CD4-positive, alpha-beta T cell (primary cell): ENCODE measurements at regions not wholly inside any gene's neighbourhood (a gene's known extent, or its start where the extent isn't known, plus 50 kb on each side); places are given as distances from the start of the nearest gene placed in this dataset.

Experiments used
- ATAC-seq: fragments of 200-7000 bp; cut with Tn5 transposase; one replicate; pipeline ENCODE4 v1.10.0; 2022; ENCODE audit warnings: mild to moderate bottlenecking; ENCODE audit not compliant: poor library complexity
- CTCF ChIA-PET: fragments of 350-600 bp; sonication (Branson Sonifier 250); formaldehyde crosslinking; loops from one replicate; lab custom pipeline; 2021; ENCODE audit warnings: antibody characterized with exemption, inconsistent platforms; lab: Charles Lee
- POLR2A ChIA-PET: fragments of 350-600 bp; sonication (Branson Sonifier 250); formaldehyde crosslinking; loops from one replicate; lab custom pipeline; 2021; ENCODE audit warnings: antibody characterized with exemption, inconsistent platforms; lab: Charles Lee
- DNase-seq, 14 experiments: peaks; one replicate each; pipeline ENCODE4 v3.0.0-alpha.2; 2013 to 2020; ENCODE audit warnings: mixed read lengths in 2 of 14
- H3K27ac ChIP-seq, 2 donors: one replicate each; pipeline versions ENCODE4 v1.5.1 to v1.7.0; 2013; ENCODE audit warnings: low read length in 2 of 2, low read depth in 1 of 2, mild to moderate bottlenecking in 1 of 2
- H3K27me3 ChIP-seq, 2 experiments: 1 replicate in 1 of 2; 2 replicates in 1 of 2; pipeline versions ENCODE4 v1.6.1 to v1.7.0; 2013; ENCODE audit warnings: low read length in 2 of 2, control low read depth in 1 of 2, mild to moderate bottlenecking in 1 of 2, moderate library complexity in 1 of 2; ENCODE audit not compliant: insufficient read depth in 2 of 2, control insufficient read depth in 1 of 2
- H3K36me3 ChIP-seq: one replicate; pipeline ENCODE4 v1.6.1; 2013; ENCODE audit warnings: low read length, control low read depth; ENCODE audit not compliant: insufficient read depth
- H3K4me1 ChIP-seq: one replicate; pipeline ENCODE4 v1.6.1; 2013; ENCODE audit warnings: low read length, control low read depth; ENCODE audit not compliant: insufficient read depth
- H3K4me3 ChIP-seq: one replicate; pipeline ENCODE4 v1.5.1; 2013; ENCODE audit warnings: mild to moderate bottlenecking, low read length, moderate library complexity
- H3K9me3 ChIP-seq, 2 experiments: 1 replicate in 1 of 2; 2 replicates in 1 of 2; pipeline versions ENCODE4 v1.6.1 to v1.7.0; 2013; ENCODE audit warnings: low read length in 2 of 2, mild to moderate bottlenecking in 2 of 2, control low read depth in 1 of 2, moderate library complexity in 1 of 2; ENCODE audit not compliant: control insufficient read depth in 1 of 2, insufficient read depth in 1 of 2
- H3K27ac Mint-ChIP-seq: one replicate; pipeline ENCODE4 v1.8.0; 2020; ENCODE audit warnings: mixed read lengths
- H3K27me3 Mint-ChIP-seq: one replicate; pipeline ENCODE4 v1.8.0; 2021; ENCODE audit warnings: mixed read lengths
- H3K36me3 Mint-ChIP-seq: one replicate; pipeline ENCODE4 v1.8.0; 2021; ENCODE audit warnings: low read depth, mixed read lengths
- H3K4me1 Mint-ChIP-seq: one replicate; pipeline ENCODE4 v1.8.0; 2021; ENCODE audit warnings: low read depth, mixed read lengths
- H3K4me3 Mint-ChIP-seq: one replicate; pipeline ENCODE4 v1.8.0; 2020; ENCODE audit warnings: mild to moderate bottlenecking, mixed read lengths
- H3K9me3 Mint-ChIP-seq: one replicate; pipeline ENCODE4 v1.8.0; 2020; ENCODE audit warnings: mixed read lengths
- CTCF ChIP-seq: fragments of 200-600 bp; IDR thresholded peaks from one replicate; pipeline ENCODE4 v1.8.0; 2022; ENCODE audit warnings: antibody characterized with exemption, mild to moderate bottlenecking
- intact Hi-C, 2 experiments: fragments of 100-400 bp; cut with DNase I in 1 of 2; cut with micrococcal nuclease in 1 of 2; formaldehyde crosslinking; loops; one replicate each; pipeline versions ENCODE4 v1.15.1 to v1.9.0; 2023 to 2025; cut with DNase I, micrococcal nuclease

- H3K9me3 Mint-ChIP-seq = peaks cover 16% of the 10 kb centered on the region
Measured at GRCh38 chr7:68433462-68434070, 1164.7 kb upstream of the AUTS2 start.

GRCh38 chr7:68434857-68435256, 1163.4 kb upstream of the AUTS2 start:
- no peak for TF ChIP-seq CTCF
- H3K4me3 ChIP-seq = no peak overlapping the region
- intact Hi-C loops = no loop called here
- no peak for DNase-seq
- no peaks in the 10 kb centered on the region for H3K4me1 ChIP-seq
- ChIA-PET CTCF (no interaction called here), POLR2A (no interaction called here)
- H3K9me3 ChIP-seq = peaks cover 4 to 12% of the 10 kb centered on the region in 2 experiments
- Mint-ChIP-seq H3K27ac (no peak overlapping the region), H3K27me3 (no peaks in the 10 kb centered on the region), H3K4me3 (no peak overlapping the region), H3K36me3 (no peaks in the 10 kb centered on the region), H3K4me1 (no peaks in the 10 kb centered on the region), H3K9me3 (peaks cover 17% of the 10 kb centered on the region)
- no peak for ATAC-seq
- H3K27ac ChIP-seq = no peak overlapping the region
- H3K27me3 ChIP-seq = no peaks in the 10 kb centered on the region
- no peaks in the 10 kb centered on the region for H3K36me3 ChIP-seq

More at GRCh38 chr7:68433462-68434070, 1164.7 kb upstream of the AUTS2 start:
- H3K4me1 Mint-ChIP-seq = no peaks in the 10 kb centered on the region
- DNase-seq (no peak), ATAC-seq (no peak)
- no peaks in the 10 kb centered on the region for H3K27me3 Mint-ChIP-seq
- no peak overlapping the region for H3K4me3 ChIP-seq
- no peak overlapping the region for H3K27ac Mint-ChIP-seq
- no peaks in the 10 kb centered on the region for H3K36me3 Mint-ChIP-seq
- H3K4me3 Mint-ChIP-seq = no peak overlapping the region
- H3K4me1 ChIP-seq = no peaks in the 10 kb centered on the region
- ChIA-PET POLR2A (no interaction called here), CTCF (no interaction called here)
- H3K9me3 ChIP-seq = peaks cover 4 to 6% of the 10 kb centered on the region in 2 experiments
- no peaks in the 10 kb centered on the region for H3K27me3 ChIP-seq
- H3K36me3 ChIP-seq = no peaks in the 10 kb centered on the region
- no peak overlapping the region for H3K27ac ChIP-seq
- TF ChIP-seq CTCF = no peak
- intact Hi-C loops = no loop called here

- H3K27ac ChIP-seq = no peak overlapping the region
- no peaks in the 10 kb centered on the region for H3K4me1 Mint-ChIP-seq
- H3K4me1 ChIP-seq = no peaks in the 10 kb centered on the region
- H3K4me3 ChIP-seq = no peak overlapping the region
- H3K9me3 ChIP-seq = peaks cover 4 to 16% of the 10 kb centered on the region in 2 experiments
- POLR2A ChIA-PET = no interaction called here
- no peaks in the 10 kb centered on the region for H3K36me3 ChIP-seq
- ATAC-seq (no peak), DNase-seq (no peak)
- no peak overlapping the region for H3K4me3 Mint-ChIP-seq
- no peak overlapping the region for H3K27ac Mint-ChIP-seq
- intact Hi-C loops = no loop called here
- CTCF ChIA-PET = no interaction called here
- peaks cover 8% of the 10 kb centered on the region for H3K9me3 Mint-ChIP-seq
- H3K27me3 ChIP-seq = no peaks in the 10 kb centered on the region
- no peaks in the 10 kb centered on the region for H3K36me3 Mint-ChIP-seq
- no peak for TF ChIP-seq CTCF
- no peaks in the 10 kb centered on the region for H3K27me3 Mint-ChIP-seq
Measured at GRCh38 chr7:68438016-68438415, 1160.3 kb upstream of the AUTS2 start.
